ENCODE measurements at regions not wholly inside any gene's neighbourhood (a gene's known extent, or its start where the extent isn't known, plus 50 kb on each side); places are given as distances from the start of the nearest gene placed in this dataset.

DNA sequence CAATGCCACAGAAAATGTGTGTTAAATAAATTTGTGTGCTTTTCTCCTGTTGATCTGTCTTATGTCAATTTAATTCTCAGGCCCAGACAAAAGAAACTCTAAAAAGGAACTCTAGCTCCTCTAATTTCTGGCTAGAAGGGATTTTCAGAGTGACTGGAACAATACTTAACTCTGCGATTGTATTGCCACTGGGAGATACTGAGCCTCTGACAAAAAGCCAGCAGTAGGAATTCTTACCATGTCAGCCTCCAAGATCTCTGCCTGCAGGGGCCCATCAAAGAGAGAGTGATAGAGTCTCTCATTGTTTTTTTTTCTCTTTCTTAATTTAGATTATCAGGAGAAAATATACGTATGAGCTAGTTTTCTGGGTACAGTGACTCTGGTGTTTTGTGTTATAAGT lies 1165.7 kb downstream of the BRINP3 start:
- no peak for DNase-seq (ENCODE audit: low spot score)
- Histone ChIP-seq H3K27ac (ENCODE audit: low read depth, low read length, poor library complexity, severe bottlenecking) (no peak overlapping the region), H3K9me3 (ENCODE audit: low read length) (no peaks in the 10 kb centered on the region), H3K4me2 (ENCODE audit: low read length) (no peak overlapping the region), H4K20me1 (ENCODE audit: insufficient read depth, low read length) (no peaks in the 10 kb centered on the region), H3K79me2 (ENCODE audit: insufficient read depth, low read depth, low read length) (no peaks in the 10 kb centered on the region), H3K4me3 (ENCODE audit: low read depth, low read length, poor library complexity, severe bottlenecking) (no peak overlapping the region), H2AFZ (ENCODE audit: low read length) (no peak overlapping the region), H3K4me1 (ENCODE audit: insufficient read depth, low read length, poor library complexity, severe bottlenecking) (no peaks in the 10 kb centered on the region), H3K9me2 (ENCODE audit: insufficient read depth, low read length) (no peaks in the 10 kb centered on the region), H3K36me3 (ENCODE audit: insufficient read depth, low read length) (no peaks in the 10 kb centered on the region)
- intact Hi-C loops (cut with micrococcal nuclease; ENCODE audit: unreplicated experiment), result no loop called here
- BruUV-seq (replicated peaks), result no TSS peak
- TF ChIP-seq, protein P1, sequence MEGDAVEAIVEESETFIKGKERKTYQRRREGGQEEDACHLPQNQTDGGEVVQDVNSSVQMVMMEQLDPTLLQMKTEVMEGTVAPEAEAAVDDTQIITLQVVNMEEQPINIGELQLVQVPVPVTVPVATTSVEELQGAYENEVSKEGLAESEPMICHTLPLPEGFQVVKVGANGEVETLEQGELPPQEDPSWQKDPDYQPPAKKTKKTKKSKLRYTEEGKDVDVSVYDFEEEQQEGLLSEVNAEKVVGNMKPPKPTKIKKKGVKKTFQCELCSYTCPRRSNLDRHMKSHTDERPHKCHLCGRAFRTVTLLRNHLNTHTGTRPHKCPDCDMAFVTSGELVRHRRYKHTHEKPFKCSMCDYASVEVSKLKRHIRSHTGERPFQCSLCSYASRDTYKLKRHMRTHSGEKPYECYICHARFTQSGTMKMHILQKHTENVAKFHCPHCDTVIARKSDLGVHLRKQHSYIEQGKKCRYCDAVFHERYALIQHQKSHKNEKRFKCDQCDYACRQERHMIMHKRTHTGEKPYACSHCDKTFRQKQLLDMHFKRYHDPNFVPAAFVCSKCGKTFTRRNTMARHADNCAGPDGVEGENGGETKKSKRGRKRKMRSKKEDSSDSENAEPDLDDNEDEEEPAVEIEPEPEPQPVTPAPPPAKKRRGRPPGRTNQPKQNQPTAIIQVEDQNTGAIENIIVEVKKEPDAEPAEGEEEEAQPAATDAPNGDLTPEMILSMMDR (conservative IDR thresholded peaks at IDR 0.05; ENCODE audit: low read length), result no peak
- TF ChIP-seq EZH2phosphoT487 (IDR thresholded peaks at IDR 0.05; ENCODE audit: borderline replicate concordance, low read depth, low read length), result no peak
- CTCF ChIA-PET (ENCODE audit: unreplicated experiment), result no interaction called here
- POLR2A ChIA-PET, result no interaction called here

DNA sequence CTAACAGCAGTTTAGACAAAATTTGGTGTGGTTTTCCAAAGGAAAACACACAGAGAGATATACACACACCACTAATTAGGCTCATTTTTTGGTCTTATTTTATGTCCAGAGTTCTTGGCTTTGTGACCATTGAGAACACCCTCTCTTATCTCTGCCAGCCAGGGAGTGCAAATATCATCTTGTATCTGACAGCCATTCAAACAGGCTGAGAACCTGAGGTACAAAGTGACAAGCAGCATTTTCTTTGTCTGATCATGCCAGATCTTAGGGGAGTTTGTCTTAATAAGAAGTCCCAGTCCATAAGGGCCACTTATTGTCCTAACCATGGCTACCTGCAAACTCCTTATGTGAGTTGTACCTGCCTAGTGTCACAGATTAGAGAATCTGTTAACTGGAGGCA lies 1165.2 kb downstream of the BRINP3 start:
- Histone ChIP-seq H4K20me1 (ENCODE audit: insufficient read depth, low read length) (no peaks in the 10 kb centered on the region), H3K36me3 (ENCODE audit: insufficient read depth, low read length) (no peaks in the 10 kb centered on the region), H2AFZ (ENCODE audit: low read length) (no peak overlapping the region), H3K4me3 (ENCODE audit: low read depth, low read length, poor library complexity, severe bottlenecking) (no peak overlapping the region), H3K4me1 (ENCODE audit: insufficient read depth, low read length, poor library complexity, severe bottlenecking) (no peaks in the 10 kb centered on the region), H3K9me2 (ENCODE audit: insufficient read depth, low read length) (no peaks in the 10 kb centered on the region), H3K79me2 (ENCODE audit: insufficient read depth, low read depth, low read length) (no peaks in the 10 kb centered on the region), H3K4me2 (ENCODE audit: low read length) (no peak overlapping the region), H3K27ac (ENCODE audit: low read depth, low read length, poor library complexity, severe bottlenecking) (no peak overlapping the region), H3K9me3 (ENCODE audit: low read length) (no peaks in the 10 kb centered on the region)
- TF ChIP-seq, protein P1 (conservative IDR thresholded peaks at IDR 0.05; ENCODE audit: low read length), result no peak
- no peak for TF ChIP-seq EZH2phosphoT487 (IDR thresholded peaks at IDR 0.05; ENCODE audit: borderline replicate concordance, low read depth, low read length)
- DNase-seq (ENCODE audit: low spot score), result no peak
- BruUV-seq (replicated peaks), result no TSS peak
- intact Hi-C loops (cut with micrococcal nuclease; ENCODE audit: unreplicated experiment), result no loop called here
- ChIA-PET POLR2A (interaction anchor here (1.0 kb wide), 1 partner anchor 25 kb away, joined by 3 read pairs; no protein-coding TSS in a partner anchor), CTCF (ENCODE audit: unreplicated experiment) (no interaction called here)

DNA sequence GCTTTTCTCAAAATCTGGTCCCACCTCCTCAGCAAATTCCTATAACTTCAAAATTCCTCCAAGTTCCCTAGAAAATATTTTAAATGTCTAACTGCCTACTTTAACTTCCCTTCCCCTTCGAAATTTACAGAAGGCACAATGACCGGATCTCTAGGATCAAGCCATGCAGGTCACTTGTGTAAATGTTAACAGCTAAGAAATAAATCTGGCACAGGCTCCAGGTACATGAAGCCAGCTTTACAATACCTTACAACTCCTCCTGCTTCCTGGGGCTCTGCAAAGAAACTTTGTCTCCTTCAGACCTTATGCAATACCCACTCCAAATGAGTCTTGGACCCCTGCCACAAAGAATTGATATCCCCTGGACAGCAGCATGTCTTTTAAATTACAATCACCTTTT lies 1164.2 kb downstream of the BRINP3 start:
- Histone ChIP-seq H3K36me3 (ENCODE audit: insufficient read depth, low read length) (no peaks in the 10 kb centered on the region), H2AFZ (ENCODE audit: low read length) (no peak overlapping the region), H4K20me1 (ENCODE audit: insufficient read depth, low read length) (no peaks in the 10 kb centered on the region), H3K4me2 (ENCODE audit: low read length) (no peak overlapping the region), H3K9me3 (ENCODE audit: low read length) (no peaks in the 10 kb centered on the region), H3K4me1 (ENCODE audit: insufficient read depth, low read length, poor library complexity, severe bottlenecking) (no peaks in the 10 kb centered on the region), H3K4me3 (ENCODE audit: low read depth, low read length, poor library complexity, severe bottlenecking) (no peak overlapping the region), H3K27ac (ENCODE audit: low read depth, low read length, poor library complexity, severe bottlenecking) (no peak overlapping the region), H3K9me2 (ENCODE audit: insufficient read depth, low read length) (no peaks in the 10 kb centered on the region), H3K79me2 (ENCODE audit: insufficient read depth, low read depth, low read length) (no peaks in the 10 kb centered on the region)
- no peak for DNase-seq (ENCODE audit: low spot score)
- intact Hi-C loops (cut with micrococcal nuclease; ENCODE audit: unreplicated experiment), result no loop called here
- ChIA-PET CTCF (ENCODE audit: unreplicated experiment) (no interaction called here), POLR2A (interaction anchor here (1.0 kb wide), 1 partner anchor 26 kb away, joined by 3 read pairs; no protein-coding TSS in a partner anchor)
- BruUV-seq (replicated peaks), result no TSS peak
- TF ChIP-seq, protein P1 (conservative IDR thresholded peaks at IDR 0.05; ENCODE audit: low read length), result no peak

Data from OCI-LY7 (cell line).